DND-41 (cell line): ENCODE measurements at regions not wholly inside any gene's neighbourhood (a gene's known extent, or its start where the extent isn't known, plus 50 kb on each side); places are given as distances from the start of the nearest gene placed in this dataset.

Experiments used
- ATAC-seq: fragments of 200-7000 bp; cut with Tn5 transposase; 3 replicates; pipeline ENCODE4 v1.9.1; 2021; ENCODE audit warnings: low read depth; ENCODE audit not compliant: insufficient read depth
- DNase-seq: peaks from one replicate; pipeline ENCODE4 v3.0.0-alpha.2; 2020
- H2AFZ ChIP-seq: 2 replicates; pipeline ENCODE4 v1.6.0; 2012; ENCODE audit warnings: low read depth, low read length
- H3K27ac ChIP-seq: 2 replicates; pipeline ENCODE4 v1.5.1; 2012; ENCODE audit warnings: low read length, inconsistent platforms
- H3K27me3 ChIP-seq: fragments of 200-600 bp; sonication (generic); 2 replicates; pipeline ENCODE4 v1.6.0; 2012; ENCODE audit warnings: low read length, mild to moderate bottlenecking, inconsistent platforms; ENCODE audit not compliant: insufficient read depth, poor library complexity
- H3K36me3 ChIP-seq: 2 replicates; pipeline ENCODE4 v1.5.1; 2012; ENCODE audit warnings: low read length, inconsistent platforms; ENCODE audit not compliant: insufficient read depth
- H3K4me1 ChIP-seq: 2 replicates; pipeline ENCODE4 v1.5.1; 2012; ENCODE audit warnings: mild to moderate bottlenecking, low read length; ENCODE audit not compliant: insufficient read depth
- H3K4me2 ChIP-seq: 2 replicates; pipeline ENCODE4 v1.6.0; 2012; ENCODE audit warnings: mild to moderate bottlenecking, moderate library complexity, low read length, inconsistent platforms; ENCODE audit not compliant: insufficient read depth
- H3K4me3 ChIP-seq, 2 experiments: fragments of 200-600 bp in 1 of 2; shearing (Covaris generic) in 1 of 2; 2 replicates each; pipeline ENCODE4 v1.5.1; 2012 to 2016; ENCODE audit warnings: inconsistent platforms in 2 of 2, low read length in 2 of 2, mild to moderate bottlenecking in 2 of 2, low read depth in 1 of 2, moderate library complexity in 1 of 2
- H3K79me2 ChIP-seq: 2 replicates; pipeline ENCODE4 v1.6.0; 2012; ENCODE audit warnings: low read length, inconsistent platforms; ENCODE audit not compliant: insufficient read depth
- H3K9ac ChIP-seq: 2 replicates; pipeline ENCODE4 v1.6.0; 2012; ENCODE audit warnings: low read depth, mild to moderate bottlenecking, inconsistent platforms, low read length, moderate library complexity
- H3K9me3 ChIP-seq: 2 replicates; pipeline ENCODE4 v1.5.1; 2012; ENCODE audit warnings: low read length, moderate library complexity, mild to moderate bottlenecking, inconsistent platforms; ENCODE audit not compliant: insufficient read depth, severe bottlenecking
- H4K20me1 ChIP-seq: 2 replicates; pipeline ENCODE4 v1.6.0; 2012; ENCODE audit warnings: low read length; ENCODE audit not compliant: insufficient read depth
- CTCF ChIP-seq: IDR thresholded peaks from 2 replicates; pipeline ENCODE4 v1.5.1; 2012; ENCODE audit warnings: borderline replicate concordance, low read length, moderate library complexity, mild to moderate bottlenecking; ENCODE audit not compliant: poor library complexity, severe bottlenecking; ENCODE audit errors: extremely low read depth
- EZH2 ChIP-seq: IDR thresholded peaks from 3 replicates; pipeline ENCODE4 v1.6.1; 2012; ENCODE audit warnings: borderline replicate concordance, low read depth, mild to moderate bottlenecking, moderate library complexity, low read length, inconsistent platforms; ENCODE audit not compliant: severe bottlenecking

GRCh38 chr1:60296794-60297193, 223.2 kb upstream of the C1orf87 start:
- Histone ChIP-seq H3K9me3 (no peaks in the 10 kb centered on the region), H3K9ac (no peak overlapping the region), H3K36me3 (no peaks in the 10 kb centered on the region), H3K4me1 (no peaks in the 10 kb centered on the region), H4K20me1 (no peaks in the 10 kb centered on the region), H2AFZ (no peak overlapping the region), H3K27ac (no peak overlapping the region), H3K27me3 (no peaks in the 10 kb centered on the region), H3K4me3 (no peak overlapping the region), H3K79me2 (no peaks in the 10 kb centered on the region), H3K4me2 (no peak overlapping the region)
- no peak for TF ChIP-seq CTCF
- TF ChIP-seq EZH2, result no peak
- DNase-seq (no peak), ATAC-seq (no peak)

GRCh38 chr1:60292140-60292539, 218.6 kb upstream of the C1orf87 start:
- Histone ChIP-seq H3K9me3 (no peaks in the 10 kb centered on the region), H3K4me1 (no peaks in the 10 kb centered on the region), H4K20me1 (no peaks in the 10 kb centered on the region), H3K27ac (no peak overlapping the region), H3K36me3 (no peaks in the 10 kb centered on the region), H3K4me2 (no peak overlapping the region), H3K9ac (no peak overlapping the region), H3K79me2 (no peaks in the 10 kb centered on the region), H2AFZ (no peak overlapping the region), H3K27me3 (no peaks in the 10 kb centered on the region), H3K4me3 (no peak overlapping the region)
- no peak for DNase-seq
- TF ChIP-seq EZH2 (no peak), CTCF (no peak)
- no peak for ATAC-seq

- DNase-seq (no peak), ATAC-seq (no peak)
- Histone ChIP-seq H3K27me3 (no peaks in the 10 kb centered on the region), H4K20me1 (no peaks in the 10 kb centered on the region), H3K4me1 (no peaks in the 10 kb centered on the region), H3K36me3 (no peaks in the 10 kb centered on the region), H3K4me2 (no peak overlapping the region), H3K27ac (no peak overlapping the region), H3K9me3 (no peaks in the 10 kb centered on the region), H3K4me3 (no peak overlapping the region), H3K79me2 (no peaks in the 10 kb centered on the region), H3K9ac (no peak overlapping the region), H2AFZ (no peak overlapping the region)
- TF ChIP-seq EZH2 (no peak), CTCF (no peak)
Observed at GRCh38 chr1:60290393-60290792, 216.8 kb upstream of the C1orf87 start.

GRCh38 chr1:60287536-60287935, 214.0 kb upstream of the C1orf87 start:
- Histone ChIP-seq H3K79me2 (no peaks in the 10 kb centered on the region), H3K27ac (no peak overlapping the region), H4K20me1 (no peaks in the 10 kb centered on the region), H3K4me1 (no peaks in the 10 kb centered on the region), H3K4me2 (no peak overlapping the region), H3K4me3 (no peak overlapping the region), H3K9me3 (no peaks in the 10 kb centered on the region), H3K36me3 (no peaks in the 10 kb centered on the region), H2AFZ (no peak overlapping the region), H3K27me3 (no peaks in the 10 kb centered on the region), H3K9ac (no peak overlapping the region)
- TF ChIP-seq EZH2, result no peak
- no peak for TF ChIP-seq CTCF
- DNase-seq (no peak), ATAC-seq (no peak)
